GM21367 (cell line): ENCODE measurements at regions not wholly inside any gene's neighbourhood (a gene's known extent, or its start where the extent isn't known, plus 50 kb on each side); places are given as distances from the start of the nearest gene placed in this dataset.

ENCODE experiments used
- ATAC-seq: cut with Tn5 transposase; IDR thresholded peaks from one replicate; pipeline ENCODE4 v1.9.1; 2021; ENCODE audit not compliant: unreplicated experiment

GRCh38 chr12:66960006-66960405 is 281.1 kb upstream of the GRIP1 start:
- no peak for ATAC-seq

DNA sequence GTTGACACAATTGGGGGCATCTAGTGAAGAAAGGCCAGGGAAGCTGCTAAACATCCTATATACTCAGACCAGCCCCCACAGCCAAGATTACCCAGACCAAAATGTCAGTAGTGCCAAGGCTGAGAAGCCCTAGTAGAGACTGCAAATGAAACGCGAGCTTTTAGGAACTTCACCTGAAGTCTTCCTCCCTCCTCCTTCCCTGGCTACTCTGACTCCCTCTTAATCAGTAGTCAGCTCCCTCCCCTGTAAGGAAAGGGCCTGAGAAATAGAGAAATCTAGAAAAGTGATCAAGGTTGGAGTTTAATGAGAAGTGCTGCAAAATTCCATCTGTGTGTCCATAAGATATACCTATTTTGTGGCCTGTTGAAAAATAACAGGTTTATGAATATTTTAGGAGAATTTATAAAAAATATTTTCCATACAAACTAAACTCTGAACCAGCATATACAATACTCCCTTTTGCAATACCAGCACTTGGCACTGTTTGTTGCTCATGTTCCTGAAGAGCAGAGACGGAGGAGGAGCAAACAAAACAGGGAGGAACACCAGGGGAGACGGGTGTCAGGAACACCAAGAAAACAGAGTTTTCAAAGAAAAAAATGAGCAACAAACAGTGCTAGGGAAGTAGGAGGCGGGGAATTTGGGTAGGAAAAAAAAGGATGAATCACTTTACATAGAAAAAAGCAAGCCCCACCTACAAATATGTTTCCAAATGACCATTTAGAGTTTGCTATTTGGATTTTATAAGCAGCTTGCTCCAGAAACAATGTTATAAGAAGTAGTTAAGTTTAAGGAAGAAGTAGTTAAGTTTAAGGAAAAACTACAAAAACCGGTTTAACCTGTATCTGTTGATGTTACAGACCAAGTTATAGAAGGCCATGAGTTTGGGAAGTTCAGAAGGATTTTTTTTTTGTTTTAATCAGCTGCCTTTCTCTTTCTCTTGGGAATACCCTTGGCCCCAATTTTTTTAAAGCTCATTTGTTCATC is 282.1 kb upstream of the GRIP1 start:
- ATAC-seq: no peak

DNA sequence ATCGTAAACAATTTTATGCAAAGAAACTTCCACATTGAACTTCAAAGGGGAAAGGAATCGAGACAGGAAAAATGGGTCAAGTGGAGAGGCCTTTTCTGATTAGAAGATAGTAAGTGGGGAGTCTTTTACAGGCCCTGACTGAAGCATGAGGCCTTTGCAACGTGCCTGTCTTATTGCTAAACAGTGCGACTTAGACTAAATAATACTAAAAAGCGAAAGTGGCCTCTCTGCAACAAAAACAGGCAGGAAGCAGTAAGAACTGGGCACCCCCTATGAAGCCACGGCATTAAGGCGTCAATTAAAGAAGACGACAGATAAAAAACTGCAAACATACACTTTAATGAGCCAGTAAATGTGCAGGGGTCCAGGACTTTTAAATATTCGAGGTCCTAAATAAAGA is 283.4 kb upstream of the GRIP1 start:
- no peak for ATAC-seq

- no peak for ATAC-seq
Measured at GRCh38 chr12:66963901-66964300, 285.0 kb upstream of the GRIP1 start.

DNA sequence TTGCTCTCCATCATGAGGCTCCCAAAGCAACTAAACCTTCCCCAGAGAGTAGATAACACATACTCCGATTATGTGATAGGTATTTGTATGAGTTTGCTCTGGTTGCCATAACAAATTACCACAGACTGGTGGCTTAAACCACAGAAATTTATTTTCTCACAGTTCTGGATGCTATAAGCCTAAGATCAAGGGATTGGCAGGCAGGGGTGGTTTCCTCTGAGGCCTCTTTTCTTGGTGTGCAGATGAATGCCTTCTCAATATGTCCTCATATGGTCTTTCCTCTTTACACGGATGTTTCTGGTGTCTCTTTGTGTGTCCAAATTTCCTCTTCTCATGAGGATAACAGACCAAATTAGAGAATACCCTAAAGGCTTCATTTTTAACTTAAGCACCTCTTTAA is 285.8 kb upstream of the GRIP1 start:
- no peak for ATAC-seq

GRCh38 chr12:66965621-66966020 is 286.7 kb upstream of the GRIP1 start:
- ATAC-seq: no peak

DNA sequence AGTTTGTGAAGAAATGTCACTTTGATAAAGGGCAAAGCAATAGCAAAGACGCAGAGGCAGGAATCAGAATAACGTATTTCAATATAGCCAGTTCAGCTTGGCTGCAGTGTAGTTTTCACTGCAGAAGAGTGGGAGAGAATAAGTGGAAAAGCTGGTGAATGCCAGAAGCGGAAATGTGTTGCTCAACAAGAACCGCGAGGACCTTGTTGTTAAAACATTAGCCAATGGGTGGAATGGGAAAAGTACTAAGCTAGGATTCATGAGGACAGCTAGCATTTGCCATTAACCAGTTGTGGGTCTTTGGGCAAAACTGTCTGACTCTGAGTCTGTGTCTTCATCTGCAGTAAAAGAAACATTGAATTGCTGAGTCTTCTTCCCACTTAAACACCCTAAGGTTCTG is 292.9 kb upstream of the GRIP1 start:
- ATAC-seq: no peak

- no peak for ATAC-seq
Measured at GRCh38 chr12:66976526-66976925, 292.6 kb upstream of the CAND1 start.

GRCh38 chr12:66978802-66979201 is 290.4 kb upstream of the CAND1 start:
- ATAC-seq: no peak

DNA sequence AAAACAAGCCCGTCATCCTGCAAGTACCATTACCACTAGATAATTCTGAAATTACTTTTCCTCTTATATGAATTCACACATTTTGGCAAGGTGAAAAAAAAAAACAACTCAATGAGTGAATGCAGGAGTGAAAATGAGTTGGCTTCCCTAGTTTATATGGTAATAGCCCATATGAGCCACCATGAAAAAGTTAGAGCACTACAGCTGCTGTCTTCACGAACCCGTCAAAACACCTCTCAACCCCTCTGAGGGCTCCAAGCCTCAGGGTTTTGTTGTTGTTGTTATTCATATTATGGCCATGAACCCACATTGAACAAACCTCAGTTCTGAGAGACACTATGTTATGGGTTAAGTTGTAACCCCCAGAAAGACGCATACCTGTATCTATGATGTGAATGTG is 289.9 kb upstream of the CAND1 start:
- ATAC-seq: no peak

GRCh38 chr12:66984077-66984476 is 285.1 kb upstream of the CAND1 start:
- ATAC-seq: no peak

DNA sequence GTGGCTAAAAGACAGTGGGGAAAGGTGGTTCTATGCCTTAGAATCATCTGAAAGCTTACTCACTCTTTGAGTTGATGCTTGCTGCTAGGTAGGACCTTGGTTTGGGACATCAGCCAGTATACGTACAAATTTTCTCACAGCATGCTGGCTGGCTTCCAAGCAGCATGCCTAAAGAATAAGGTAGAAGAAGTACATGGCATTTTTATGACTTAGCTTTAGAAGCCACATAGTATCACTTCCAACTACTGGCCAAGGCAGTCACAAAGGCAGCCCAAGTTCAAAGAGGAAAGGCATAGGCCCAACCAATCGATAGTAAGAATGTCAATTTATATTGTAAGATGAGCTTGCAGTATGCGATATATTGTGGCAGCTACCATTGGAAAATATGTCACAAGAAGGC is 284.2 kb upstream of the CAND1 start:
- no peak for ATAC-seq

GRCh38 chr12:66999141-66999540 is 270.0 kb upstream of the CAND1 start:
- no peak for ATAC-seq

- no peak for ATAC-seq
Measured at GRCh38 chr12:67001251-67001650, 267.9 kb upstream of the CAND1 start.

DNA sequence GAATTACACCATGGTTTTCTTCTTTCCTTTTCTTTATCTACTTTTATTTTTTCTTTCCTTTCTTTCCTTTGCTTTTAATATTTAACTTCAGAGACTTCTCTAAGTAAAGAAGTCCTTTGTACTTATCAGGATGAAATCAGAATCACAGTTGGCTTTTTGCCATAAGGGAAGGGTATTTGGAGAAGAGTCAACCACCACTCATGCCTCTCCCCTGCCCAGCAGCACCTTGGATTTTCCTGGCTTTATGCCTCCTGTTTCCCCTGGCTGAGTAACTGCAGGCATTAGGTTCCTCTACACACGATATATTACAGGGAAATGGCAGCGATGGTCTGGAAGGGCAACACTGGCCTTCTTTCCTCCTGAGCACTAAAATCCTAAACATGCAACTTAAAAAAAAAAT is 266.4 kb upstream of the CAND1 start:
- ATAC-seq: no peak

- ATAC-seq: no peak
Measured at GRCh38 chr12:67006610-67007009, 262.5 kb upstream of the CAND1 start.

DNA sequence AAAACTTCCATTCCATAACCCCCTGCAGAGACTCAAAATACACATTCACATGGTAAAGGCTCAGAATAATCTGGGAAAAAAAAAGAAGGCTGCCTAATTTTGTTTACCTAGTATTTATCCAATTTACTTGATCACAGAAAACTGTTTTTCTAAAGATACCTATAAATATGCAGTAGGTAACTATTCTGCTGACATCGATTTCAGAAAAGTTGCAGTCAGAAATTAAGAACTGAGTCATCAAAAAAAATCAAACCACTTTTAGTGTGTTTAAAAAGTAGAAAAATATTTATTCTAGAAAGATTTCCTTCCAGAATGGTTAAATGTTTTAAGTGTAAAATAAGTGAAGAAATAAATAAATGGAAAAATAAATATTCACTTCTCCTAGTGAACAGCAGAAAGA is 254.5 kb upstream of the CAND1 start:
- no peak for ATAC-seq

DNA sequence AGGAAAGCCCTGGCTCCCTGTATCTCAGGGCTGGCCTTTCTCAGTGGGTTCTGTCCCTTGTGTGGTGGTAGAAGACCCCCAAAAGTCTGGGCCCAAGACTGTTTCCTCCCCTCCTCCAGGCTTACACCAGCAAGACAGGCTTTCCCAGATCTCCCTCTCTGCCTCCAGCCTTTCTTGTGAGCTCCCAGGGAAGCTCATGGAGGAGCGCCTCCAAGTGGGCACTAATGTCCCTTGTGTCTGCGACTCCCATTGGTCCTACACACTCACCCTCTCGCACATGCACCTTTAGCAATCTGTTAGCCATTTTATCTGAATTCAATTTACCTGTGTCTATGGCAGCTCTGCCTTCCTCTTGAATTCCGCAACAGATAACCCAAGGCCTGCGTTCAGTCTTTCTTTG is 251.1 kb upstream of the CAND1 start:
- ATAC-seq: no peak

- no peak for ATAC-seq
Measured at GRCh38 chr12:67019070-67019469, 250.1 kb upstream of the CAND1 start.

- ATAC-seq: peak; percentile 77
Measured at GRCh38 chr12:67025543-67026114, 243.5 kb upstream of the CAND1 start.

- ATAC-seq: no peak
Measured at GRCh38 chr12:67026487-67027246, 242.5 kb upstream of the CAND1 start.

DNA sequence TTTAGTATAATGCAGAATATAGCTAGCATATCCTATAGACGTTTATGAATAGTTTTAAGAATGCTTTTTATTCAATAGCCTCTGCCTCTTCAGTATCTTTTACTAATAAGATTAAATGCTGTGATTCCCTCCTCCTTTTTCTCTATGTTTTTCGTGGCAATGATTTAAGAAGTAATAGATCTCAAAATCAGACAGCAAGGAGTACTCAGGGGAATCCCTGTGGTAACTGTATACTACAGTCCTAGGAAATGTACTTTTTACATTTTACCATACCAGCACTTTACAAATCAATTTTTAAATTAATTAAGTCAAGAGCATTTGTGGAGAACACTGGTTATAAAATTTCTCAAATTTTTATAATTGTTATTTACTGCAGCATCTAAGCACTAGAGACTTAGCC is 240.6 kb upstream of the CAND1 start:
- ATAC-seq: no peak
